Pancreas (tissue), 10 donors: ENCODE measurements at regions not wholly inside any gene's neighbourhood (a gene's known extent, or its start where the extent isn't known, plus 50 kb on each side); places are given as distances from the start of the nearest gene placed in this dataset.
"Not testable (repeated sequence)": the region's sequence is repeated elsewhere in the genome, so short reads cannot be mapped to it uniquely, and the experiment has no call there.

Source experiments
- ATAC-seq, 4 donors: fragments of 200-7000 bp; cut with Tn5 transposase; one replicate each; pipeline versions ENCODE4 v1.8.0 to v1.9.1; 2020; ENCODE audit warnings: mild to moderate bottlenecking in 4 of 4, moderate library complexity in 4 of 4
- DNase-seq, 6 donors: peaks; one replicate each; pipeline ENCODE4 v3.0.0-alpha.2; 2020
- FAIRE-seq: peaks from 2 replicates; lab custom pipeline; 2012; peaks lifted over from hg19 to GRCh38; lab: Jason Lieb, UNC
- H3K27ac ChIP-seq, 4 donors: fragments of 200-600 bp; sonication (generic); 1 replicate in 3 of 4; 2 replicates in 1 of 4; pipeline versions ENCODE4 v1.5.0 to v1.8.0; 2020
- H3K27me3 ChIP-seq, 4 donors: fragments of 200-600 bp; one replicate each; pipeline ENCODE4 v1.8.0; 2021
- H3K36me3 ChIP-seq, 3 donors: fragments of 200-600 bp; sonication (generic) in 1 of 3; one replicate each; pipeline versions ENCODE4 v1.5.0 to v1.8.0; 2020 to 2021
- H3K4me1 ChIP-seq, 3 donors: fragments of 200-600 bp; one replicate each; pipeline ENCODE4 v1.8.0; 2021
- H3K4me3 ChIP-seq, 4 donors: fragments of 200-600 bp; sonication (generic) in 2 of 4; one replicate each; pipeline versions ENCODE4 v1.5.0 to v1.8.0; 2020 to 2021
- H3K9me3 ChIP-seq, 4 donors: fragments of 200-600 bp; one replicate each; pipeline ENCODE4 v1.8.0; 2021
- CTCF ChIP-seq, 4 donors: fragments of 200-600 bp; sonication (generic) in 3 of 4; IDR thresholded peaks; one replicate each; pipeline versions ENCODE4 v1.5.0 to v1.8.0; 2021; ENCODE audit warnings: antibody characterized with exemption in 4 of 4
- WGBS, 2 donors: extraction: QIAGEN DNeasy Blood & Tissue Kit; methylation state at CpG; one replicate each; pipeline ENCODE4 v1.1.7; 2013; 5-methylcytosine and 5-hydroxymethylcytosine counted together
- intact Hi-C, 3 donors: fragments of 100-400 bp; cut with DNase I; formaldehyde crosslinking; loops; one replicate each; pipeline versions ENCODE4 v1.11.1 to v1.14.2; 2022
- donor health status: healthy with polysubstance abuse.
- donor health status: DM: no; HTN: no; CAD: no; lungs with moderate emphysema.
- donor health status: DM: no; HTN: no; CAD: no.
- donor health status: control.
- donor health status: control.
- donor health status: Bipolar disorder and iron deficiency.
- donor health status: DM: yes; HTN: yes; CAD: no.
- donor health status: DM: no; HTN: no; CAD: no.
- donor health status: DM: no; HTN: no; CAD: no.
- donor health status: DM: yes; HTN: yes; CAD: no.

- no peak overlapping the region for H3K27ac ChIP-seq
- ATAC-seq, result no peak
- H3K4me1 ChIP-seq, result no peaks in the 10 kb centered on the region
- no peaks in the 10 kb centered on the region for H3K36me3 ChIP-seq
- no peak for DNase-seq
- H3K27me3 ChIP-seq, result no peaks in the 10 kb centered on the region
- WGBS, 2 donors, result 49 to 64% methylated on average over 1 of the region's 1 CpG
- intact Hi-C loops, result no loop called here
- H3K4me3 ChIP-seq, result no peak overlapping the region
- no peaks in the 10 kb centered on the region for H3K9me3 ChIP-seq
- no peak for TF ChIP-seq CTCF (IDR thresholded peaks at IDR 0.05)
- no peak for FAIRE-seq
These were observed 275.4 kb downstream of the FAT4 start for GRCh38 chr4:125590158-125590557.

- no peaks in the 10 kb centered on the region for H3K27me3 ChIP-seq
- intact Hi-C loops, result no loop called here
- H3K36me3 ChIP-seq, result no peaks in the 10 kb centered on the region
- no peaks in the 10 kb centered on the region for H3K9me3 ChIP-seq
- no peak overlapping the region for H3K27ac ChIP-seq
- no peak for DNase-seq
- no peak for ATAC-seq
- TF ChIP-seq CTCF (IDR thresholded peaks at IDR 0.05), result no peak
- H3K4me3 ChIP-seq, result no peak overlapping the region
- H3K4me1 ChIP-seq, result no peaks in the 10 kb centered on the region
- no peak for FAIRE-seq
- 76 to 81% methylated on average over 8 of the region's 8 CpGs for WGBS, 2 donors
These were observed 276.5 kb downstream of the FAT4 start for GRCh38 chr4:125591290-125591689.

- Histone ChIP-seq H3K36me3 (no peaks in the 10 kb centered on the region), H3K27me3 (no peaks in the 10 kb centered on the region), H3K9me3 (no peaks in the 10 kb centered on the region), H3K27ac (no peak overlapping the region), H3K4me1 (no peaks in the 10 kb centered on the region), H3K4me3 (no peak overlapping the region)
- ATAC-seq (no peak), DNase-seq (no peak), FAIRE-seq (no peak)
- no peak for TF ChIP-seq CTCF (IDR thresholded peaks at IDR 0.05)
- 77 to 83% methylated on average over 4 of the region's 4 CpGs for WGBS, 2 donors
- intact Hi-C loops, result no loop called here
These were observed 279.4 kb downstream of the FAT4 start for GRCh38 chr4:125594056-125594602.

GRCh38 chr4:125605926-125606325 lies 291.2 kb downstream of the FAT4 start:
- intact Hi-C loops, result not testable (repeated sequence)

GRCh38 chr4:125620066-125620860 lies 305.5 kb downstream of the FAT4 start:
- Histone ChIP-seq H3K4me1 (no peaks in the 10 kb centered on the region), H3K4me3 (no peak overlapping the region), H3K9me3 (no peaks in the 10 kb centered on the region), H3K27ac (no peak overlapping the region), H3K36me3 (no peaks in the 10 kb centered on the region), H3K27me3 (no peaks in the 10 kb centered on the region)
- ATAC-seq (no peak), DNase-seq (no peak), FAIRE-seq (peak; percentile 65)
- TF ChIP-seq CTCF (IDR thresholded peaks at IDR 0.05), result no peak
- intact Hi-C loops, result no loop called here
- 43 to 50% methylated on average over 3 of the region's 3 CpGs for WGBS, 2 donors

More at GRCh38 chr4:125605926-125606325, 291.2 kb downstream of the FAT4 start:
- not testable (repeated sequence) for H3K4me1 ChIP-seq, FAIRE-seq, DNase-seq, ATAC-seq, H3K9me3 ChIP-seq, H3K36me3 ChIP-seq, H3K27ac ChIP-seq, H3K27me3 ChIP-seq, H3K4me3 ChIP-seq
- WGBS, 2 donors, result 58 to 71% methylated on average over 2 of the region's 2 CpGs
